ENCODE measurements at regions not wholly inside any gene's neighbourhood (a gene's known extent, or its start where the extent isn't known, plus 50 kb on each side); places are given as distances from the start of the nearest gene placed in this dataset.

DNA sequence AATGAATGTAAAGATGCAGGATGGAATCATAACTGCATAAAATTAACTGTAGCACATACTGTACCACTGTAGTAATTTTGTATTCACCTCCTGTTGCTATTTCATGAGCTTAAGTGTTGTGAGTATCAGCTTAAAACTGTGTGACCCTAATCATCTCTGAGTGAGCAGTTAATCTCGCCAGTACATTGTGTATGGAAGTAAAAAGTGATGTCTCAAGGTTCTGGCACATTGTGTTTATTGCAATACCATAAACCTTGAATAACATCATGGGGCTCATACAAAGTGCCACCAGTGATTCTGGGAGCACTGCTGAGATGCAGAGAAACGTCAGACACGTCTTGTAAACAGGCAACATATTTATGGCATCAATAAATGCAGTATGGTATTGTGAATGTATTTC is 124.5 kb downstream of the PMAIP1 start:
- DNase-seq (ENCODE audit: low read depth) (no peak), FAIRE-seq (no peak)
- no peak for TF ChIP-seq CTCF (IDR thresholded peaks at IDR 0.05; ENCODE audit: insufficient read depth, low read length, severe bottlenecking)
- Histone ChIP-seq H3K4me3 (ENCODE audit: low read depth, low read length) (no peak overlapping the region), H3K27me3 (ENCODE audit: control insufficient read depth, insufficient read depth, low read length) (no peaks in the 10 kb centered on the region), H3K36me3 (ENCODE audit: control insufficient read depth, insufficient read depth, low read length) (no peaks in the 10 kb centered on the region)

DNA sequence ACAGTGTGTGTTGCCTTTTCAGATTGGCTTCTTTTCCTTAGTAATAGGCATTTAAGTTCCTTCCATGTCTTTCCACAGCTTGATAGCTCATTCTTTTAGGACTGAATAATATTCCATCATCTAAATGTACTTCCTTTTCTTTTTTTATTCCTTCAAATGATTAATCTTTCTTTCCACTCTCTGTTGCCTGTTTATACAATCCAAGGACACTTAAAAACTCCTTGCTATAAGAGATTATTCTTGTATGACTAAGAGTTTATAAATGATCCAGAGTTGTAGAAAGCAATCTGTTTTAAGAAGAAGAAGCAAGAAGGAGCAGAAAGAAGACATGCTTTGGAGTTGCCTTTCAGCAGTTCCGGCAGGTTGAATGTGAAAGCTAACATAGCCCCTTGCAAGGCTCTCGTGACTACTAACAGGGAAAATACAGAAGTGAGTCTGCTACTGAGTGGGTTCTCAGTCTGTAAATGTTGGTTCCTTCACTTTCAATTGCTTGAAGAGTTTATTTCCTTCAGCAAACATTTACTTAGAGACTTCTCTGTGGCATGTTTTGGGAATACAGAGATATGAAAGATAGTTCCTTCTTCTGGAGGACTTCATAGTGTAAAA is 123.0 kb downstream of the PMAIP1 start:
- H3K4me3 ChIP-seq (ENCODE audit: low read depth, low read length): no peak overlapping the region
- H3K36me3 ChIP-seq (ENCODE audit: control insufficient read depth, insufficient read depth, low read length): no peaks in the 10 kb centered on the region
- DNase-seq (ENCODE audit: low read depth): no peak
- no peak for TF ChIP-seq CTCF (IDR thresholded peaks at IDR 0.05; ENCODE audit: insufficient read depth, low read length, severe bottlenecking)
- H3K27me3 ChIP-seq (ENCODE audit: control insufficient read depth, insufficient read depth, low read length): no peaks in the 10 kb centered on the region
- no peak for FAIRE-seq

- Histone ChIP-seq H3K4me3 (ENCODE audit: low read depth, low read length) (no peak overlapping the region), H3K27me3 (ENCODE audit: control insufficient read depth, insufficient read depth, low read length) (no peaks in the 10 kb centered on the region), H3K36me3 (ENCODE audit: control insufficient read depth, insufficient read depth, low read length) (no peaks in the 10 kb centered on the region)
- no peak for TF ChIP-seq CTCF (IDR thresholded peaks at IDR 0.05; ENCODE audit: insufficient read depth, low read length, severe bottlenecking)
- no peak for DNase-seq (ENCODE audit: low read depth)
- FAIRE-seq: no peak
These were observed 121.8 kb downstream of the PMAIP1 start for GRCh38 chr18:60021556-60021955.

DNA sequence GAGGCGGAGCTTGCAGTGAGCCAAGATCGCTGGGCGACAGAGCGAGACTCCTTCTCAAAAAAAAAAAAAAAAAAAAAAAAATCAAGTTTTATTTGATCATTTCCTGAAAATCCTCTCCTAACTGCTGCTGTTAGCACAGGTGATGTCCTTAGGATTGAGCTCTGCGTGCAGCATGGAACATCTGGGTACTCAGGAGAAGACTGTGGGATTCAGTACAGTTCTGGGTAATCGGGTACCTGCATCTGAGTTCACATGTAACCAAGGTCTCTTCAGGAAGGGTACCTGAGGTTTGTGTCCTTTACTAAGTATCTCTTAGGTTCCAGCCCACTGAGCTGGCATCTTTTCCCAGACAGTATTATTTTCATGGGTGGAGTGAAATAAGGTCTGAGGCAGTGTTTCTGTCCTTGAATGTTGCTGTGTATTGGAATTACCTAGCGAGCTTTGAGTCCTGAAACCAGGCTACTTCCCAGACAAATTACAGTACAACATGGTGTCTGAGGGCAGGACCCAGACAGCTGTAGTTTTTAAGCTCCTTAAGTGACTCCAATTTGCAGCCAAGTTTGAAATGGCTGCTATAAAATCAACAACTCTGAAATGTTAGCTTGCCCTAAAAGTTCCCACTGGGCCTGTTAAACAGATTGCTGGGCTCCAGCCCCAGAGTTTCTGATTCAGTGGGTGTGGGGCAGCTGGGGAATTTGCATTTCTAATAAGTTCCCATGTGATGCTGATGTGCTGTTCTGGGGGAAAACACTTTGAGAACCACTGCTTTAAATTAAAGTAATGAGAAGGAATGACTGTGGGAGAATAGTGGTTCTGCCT is 120.5 kb downstream of the PMAIP1 start:
- H3K36me3 ChIP-seq (ENCODE audit: control insufficient read depth, insufficient read depth, low read length): no peaks in the 10 kb centered on the region
- FAIRE-seq: no peak
- H3K4me3 ChIP-seq (ENCODE audit: low read depth, low read length): no peak overlapping the region
- H3K27me3 ChIP-seq (ENCODE audit: control insufficient read depth, insufficient read depth, low read length): no peaks in the 10 kb centered on the region
- no peak for TF ChIP-seq CTCF (IDR thresholded peaks at IDR 0.05; ENCODE audit: insufficient read depth, low read length, severe bottlenecking)
- DNase-seq (ENCODE audit: low read depth): no peak

GRCh38 chr18:60019463-60019840 is 119.7 kb downstream of the PMAIP1 start:
- H3K27me3 ChIP-seq (ENCODE audit: control insufficient read depth, insufficient read depth, low read length): no peaks in the 10 kb centered on the region
- peak; percentile 75 for DNase-seq (ENCODE audit: low read depth)
- no peak for TF ChIP-seq CTCF (IDR thresholded peaks at IDR 0.05; ENCODE audit: insufficient read depth, low read length, severe bottlenecking)
- no peak for FAIRE-seq
- no peak overlapping the region for H3K4me3 ChIP-seq (ENCODE audit: low read depth, low read length)
- H3K36me3 ChIP-seq (ENCODE audit: control insufficient read depth, insufficient read depth, low read length): no peaks in the 10 kb centered on the region

All from bronchial epithelial cell (primary cell).